Thoracic aorta (tissue), 2 donors: ENCODE measurements at regions not wholly inside any gene's neighbourhood (a gene's known extent, or its start where the extent isn't known, plus 50 kb on each side); places are given as distances from the start of the nearest gene placed in this dataset.

Source experiments
- ATAC-seq: fragments of 150-250 bp; one replicate; pipeline ENCODE4 v1.8.0; 2017; ENCODE audit warnings: low read depth; ENCODE audit not compliant: insufficient number of reproducible peaks, low FRiP score
- DNase-seq: peaks from one replicate; pipeline ENCODE4 v3.0.0-alpha.2; 2020; ENCODE audit warnings: low spot score
- H3K27ac ChIP-seq, 2 donors: fragments of 200-600 bp; sonication (generic); 1 replicate in 1 of 2; 2 replicates in 1 of 2; pipeline ENCODE4 v1.5.1; 2016; ENCODE audit warnings: mild to moderate bottlenecking in 2 of 2, moderate library complexity in 2 of 2
- H3K27me3 ChIP-seq: fragments of 200-600 bp; sonication (generic); replicated peaks from 2 replicates; pipeline ENCODE4 v1.6.0; 2016; ENCODE audit warnings: mild to moderate bottlenecking; ENCODE audit not compliant: insufficient read depth
- H3K36me3 ChIP-seq: fragments of 200-600 bp; sonication (generic); one replicate; pipeline ENCODE4 v1.5.1; 2016
- H3K4me1 ChIP-seq, 2 donors: fragments of 200-600 bp; sonication (generic); 1 replicate in 1 of 2; 2 replicates in 1 of 2; pipeline versions ENCODE4 v1.5.1 to v1.6.0; 2016; ENCODE audit warnings: low read depth in 2 of 2, mild to moderate bottlenecking in 1 of 2; ENCODE audit not compliant: control insufficient read depth in 1 of 2
- H3K4me3 ChIP-seq: fragments of 200-600 bp; sonication (generic); 2 replicates; pipeline ENCODE4 v1.5.1; 2016; ENCODE audit warnings: mild to moderate bottlenecking
- H3K9me3 ChIP-seq: fragments of 200-600 bp; sonication (generic); 2 replicates; pipeline ENCODE4 v1.5.1; 2016
- CTCF ChIP-seq: fragments of 200-600 bp; sonication (generic); IDR thresholded peaks from one replicate; pipeline ENCODE4 v1.5.1; 2019; ENCODE audit warnings: antibody characterized with exemption

- ATAC-seq (no peak), DNase-seq (no peak)
- Histone ChIP-seq H3K27ac (no peak overlapping the region), H3K4me1 (no peaks in the 10 kb centered on the region), H3K36me3 (no peaks in the 10 kb centered on the region), H3K27me3 (no peaks in the 10 kb centered on the region), H3K9me3 (no peaks in the 10 kb centered on the region), H3K4me3 (no peak overlapping the region)
- no peak for TF ChIP-seq CTCF
Observed at GRCh38 chr17:74152591-74153455, 50.7 kb upstream of the RPL38 start.

- ATAC-seq (no peak), DNase-seq (no peak)
- H3K4me1 ChIP-seq, result no peaks in the 10 kb centered on the region
- H3K27ac ChIP-seq, result no peak overlapping the region
- H3K9me3 ChIP-seq, result no peaks in the 10 kb centered on the region
- no peaks in the 10 kb centered on the region for H3K27me3 ChIP-seq
- no peak overlapping the region for H3K4me3 ChIP-seq
- H3K36me3 ChIP-seq, result no peaks in the 10 kb centered on the region
- no peak for TF ChIP-seq CTCF
Observed at GRCh38 chr17:74153456-74153810, 50.0 kb upstream of the RPL38 start.
